SJSA1 (cell line): ENCODE measurements at regions not wholly inside any gene's neighbourhood (a gene's known extent, or its start where the extent isn't known, plus 50 kb on each side); places are given as distances from the start of the nearest gene placed in this dataset.
A peak's percentile ranks its signal among the peaks of the same experiment; 100 is the strongest.

Source experiments
- DNase-seq, 2 experiments: peaks; one replicate each; pipeline ENCODE4 v3.0.0-alpha.2; 2015 to 2020; ENCODE audit warnings: low spot score in 2 of 2, low read depth in 1 of 2
- H3K27ac ChIP-seq: fragments of 250-450 bp; sonication (Bioruptor Pico); 2 replicates; pipeline ENCODE4 v1.5.1; 2020; ENCODE audit warnings: mild to moderate bottlenecking, moderate library complexity
- H3K27me3 ChIP-seq: fragments of 250-450 bp; sonication (Bioruptor Pico); replicated peaks from 2 replicates; pipeline ENCODE4 v1.5.1; 2020; ENCODE audit warnings: mild to moderate bottlenecking, moderate library complexity
- H3K36me3 ChIP-seq: fragments of 250-450 bp; sonication (Bioruptor Pico); 2 replicates; pipeline ENCODE4 v1.5.1; 2020; ENCODE audit warnings: mild to moderate bottlenecking
- H3K4me1 ChIP-seq: fragments of 250-450 bp; sonication (Bioruptor Pico); replicated peaks from 2 replicates; pipeline ENCODE4 v1.6.1; 2021; ENCODE audit warnings: mild to moderate bottlenecking
- H3K4me3 ChIP-seq: fragments of 250-450 bp; sonication (Bioruptor Pico); 2 replicates; pipeline ENCODE4 v1.5.1; 2020; ENCODE audit warnings: mild to moderate bottlenecking
- H3K9me3 ChIP-seq: fragments of 250-450 bp; sonication (Bioruptor Pico); replicated peaks from 2 replicates; pipeline ENCODE4 v1.5.1; 2020; ENCODE audit warnings: mild to moderate bottlenecking

DNA sequence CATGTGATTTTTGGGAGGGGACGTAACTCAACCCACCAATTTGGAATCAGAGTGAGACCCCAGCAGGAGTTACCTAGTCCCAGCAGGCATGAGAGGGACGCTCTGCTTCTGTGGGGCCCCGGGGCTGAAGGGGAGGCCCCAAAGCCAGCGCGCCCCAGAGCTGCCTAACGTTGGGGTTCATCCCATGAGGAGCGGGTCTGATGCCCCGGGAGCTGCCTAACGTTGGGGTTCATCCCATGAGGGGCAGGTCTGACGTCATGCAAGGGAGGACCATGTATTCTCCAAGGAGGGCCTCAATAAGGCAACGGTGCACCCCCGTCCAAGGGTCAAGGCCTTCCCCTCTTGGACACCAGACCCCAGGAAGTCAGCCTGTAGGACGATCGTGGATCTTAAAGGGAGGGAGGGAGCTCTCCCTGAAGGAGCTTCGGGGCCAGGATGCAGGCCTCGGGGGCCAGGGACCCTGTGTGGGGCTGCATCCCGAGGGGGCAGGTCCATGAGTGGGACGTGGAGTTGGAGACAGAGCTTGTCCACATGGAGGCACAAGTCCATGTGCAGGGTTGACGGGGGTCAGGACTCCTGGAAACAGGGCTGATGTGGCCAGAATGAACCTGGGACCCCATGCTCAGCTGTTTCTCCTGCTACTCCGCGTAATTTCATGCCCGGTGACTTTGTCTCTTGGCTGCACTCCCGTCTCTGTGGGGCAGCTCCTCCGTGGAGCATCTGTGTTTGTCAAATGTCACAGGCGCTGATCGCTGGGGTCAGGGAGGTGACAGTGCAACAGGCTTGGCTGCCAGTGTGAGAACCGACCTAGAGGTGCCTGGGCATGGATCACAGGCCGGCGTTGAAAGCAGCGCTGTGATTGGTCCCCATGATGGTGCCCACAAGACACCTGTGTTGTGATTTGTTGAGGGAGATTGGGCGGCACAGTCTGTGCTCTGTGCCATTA lies 1029.1 kb downstream of the BRD1 start:
- Histone ChIP-seq H3K27ac (no peak overlapping the region), H3K36me3 (no peaks in the 10 kb centered on the region), H3K4me3 (no peak overlapping the region), H3K27me3 (no peaks in the 10 kb centered on the region), H3K4me1 (no peaks in the 10 kb centered on the region), H3K9me3 (peaks cover 8% of the 10 kb centered on the region; the same call in 1 of the 2 replicates)
- no peak for DNase-seq

DNA sequence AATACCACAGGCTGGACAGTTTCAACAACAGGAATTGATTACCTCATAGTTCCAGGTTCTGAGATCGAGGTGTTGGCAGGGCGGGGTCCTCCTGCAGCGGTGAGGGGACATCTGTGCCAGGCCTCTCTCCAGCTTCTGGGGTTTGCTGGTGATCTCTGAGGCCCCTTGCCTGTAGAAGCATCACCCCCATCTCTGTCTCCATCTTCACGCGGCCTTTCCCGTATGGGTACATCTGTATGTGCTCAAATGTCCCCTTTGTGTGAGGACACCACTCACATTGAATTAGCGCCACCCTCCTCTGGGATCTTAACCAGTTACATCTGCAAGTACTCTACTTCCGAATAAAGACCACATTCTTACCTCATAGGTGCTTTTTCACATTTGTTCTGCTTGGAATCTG lies 1029.9 kb downstream of the BRD1 start:
- DNase-seq: no peak
- Histone ChIP-seq H3K27me3 (no peaks in the 10 kb centered on the region), H3K9me3 (peaks cover 8% of the 10 kb centered on the region; the same call in 1 of the 2 replicates), H3K27ac (no peak overlapping the region), H3K4me1 (no peaks in the 10 kb centered on the region), H3K36me3 (no peaks in the 10 kb centered on the region), H3K4me3 (no peak overlapping the region)

DNA sequence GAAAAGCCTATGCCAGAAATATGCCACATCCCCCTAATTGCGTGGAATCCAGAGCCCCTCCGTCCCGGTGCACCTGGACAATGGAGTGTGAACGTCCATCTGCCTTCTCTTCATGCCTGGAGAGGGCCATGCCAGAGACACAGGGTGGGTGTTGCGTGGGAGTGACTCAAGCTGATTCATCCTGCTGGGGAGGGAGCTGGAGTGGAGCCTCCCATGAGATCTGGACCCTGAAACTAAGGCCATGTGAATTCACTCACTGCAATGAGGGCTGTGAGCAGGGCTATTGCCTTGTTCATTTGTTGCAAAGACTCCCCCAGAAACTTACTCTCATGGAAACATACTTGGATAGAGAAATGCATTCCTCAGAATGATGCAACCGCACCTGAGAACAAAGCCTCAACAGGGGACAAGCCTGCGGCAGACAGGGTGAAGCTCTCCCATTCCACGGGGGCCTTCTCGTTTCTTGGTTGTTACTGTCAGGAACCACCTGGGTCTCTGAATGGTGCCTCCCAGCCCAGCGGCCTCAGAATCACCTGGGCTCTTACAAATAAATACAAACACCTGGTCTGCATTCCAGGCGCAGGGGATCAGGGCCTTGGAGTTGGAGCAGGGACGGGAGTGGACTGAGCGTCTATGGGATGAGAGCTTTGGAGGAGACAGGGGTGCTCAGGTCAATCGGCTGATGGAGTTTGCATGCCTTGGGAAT lies 1031.2 kb downstream of the BRD1 start:
- Histone ChIP-seq H3K27ac (no peak overlapping the region), H3K9me3 (peaks cover 4% of the 10 kb centered on the region; the same call in 1 of the 2 replicates), H3K27me3 (no peaks in the 10 kb centered on the region), H3K36me3 (no peaks in the 10 kb centered on the region), H3K4me1 (no peaks in the 10 kb centered on the region), H3K4me3 (no peak overlapping the region)
- no peak for DNase-seq

DNA sequence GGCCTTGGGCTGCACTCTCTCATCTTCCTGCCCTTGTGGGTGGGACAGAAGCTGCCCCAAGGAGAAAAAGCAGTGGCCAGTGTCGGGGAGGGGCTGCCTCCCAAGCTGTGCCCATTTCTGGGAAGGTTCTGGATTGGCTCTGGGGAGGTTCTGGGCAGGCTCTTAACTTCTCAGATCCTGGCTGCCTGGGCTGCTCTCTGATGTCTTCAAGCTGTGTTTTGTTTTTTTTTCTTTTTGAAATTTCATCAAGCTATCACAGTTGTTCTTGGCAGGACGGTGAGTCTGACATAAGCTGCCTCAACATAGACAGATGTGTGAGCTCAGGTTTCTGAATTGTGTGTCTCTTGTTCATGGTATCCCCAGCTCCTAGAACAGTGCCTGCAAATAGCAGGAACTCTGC lies 1032.0 kb downstream of the BRD1 start:
- H3K4me1 ChIP-seq: no peaks in the 10 kb centered on the region
- H3K27me3 ChIP-seq: no peaks in the 10 kb centered on the region
- no peak for DNase-seq
- H3K4me3 ChIP-seq: no peak overlapping the region
- H3K9me3 ChIP-seq: peaks cover 4% of the 10 kb centered on the region; the same call in 1 of the 2 replicates
- no peaks in the 10 kb centered on the region for H3K36me3 ChIP-seq
- no peak overlapping the region for H3K27ac ChIP-seq

DNA sequence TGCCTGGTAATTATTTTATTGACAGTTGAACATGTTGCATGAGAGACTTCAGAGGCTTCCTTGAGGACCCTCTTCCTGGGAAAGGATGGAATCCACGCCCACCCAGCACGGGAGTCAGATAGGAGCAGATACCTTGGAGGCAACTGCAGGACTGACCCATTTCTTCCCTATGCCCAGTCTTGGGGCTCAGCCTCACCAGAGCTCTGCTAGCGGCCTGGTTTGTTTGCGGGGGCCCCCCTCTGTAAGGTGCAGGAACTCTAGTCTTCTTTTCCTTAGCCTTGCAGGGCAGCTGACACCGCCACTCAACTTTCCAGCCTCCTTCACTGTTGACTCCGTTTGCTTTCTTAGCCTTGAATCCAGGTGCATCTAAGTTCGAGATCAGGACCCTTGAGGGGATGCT lies 1032.8 kb downstream of the BRD1 start:
- H3K9me3 ChIP-seq: peaks cover 4% of the 10 kb centered on the region; the same call in 1 of the 2 replicates
- no peak for DNase-seq
- H3K27ac ChIP-seq: no peak overlapping the region
- no peak overlapping the region for H3K4me3 ChIP-seq
- H3K27me3 ChIP-seq: no peaks in the 10 kb centered on the region
- no peaks in the 10 kb centered on the region for H3K4me1 ChIP-seq
- no peaks in the 10 kb centered on the region for H3K36me3 ChIP-seq

DNA sequence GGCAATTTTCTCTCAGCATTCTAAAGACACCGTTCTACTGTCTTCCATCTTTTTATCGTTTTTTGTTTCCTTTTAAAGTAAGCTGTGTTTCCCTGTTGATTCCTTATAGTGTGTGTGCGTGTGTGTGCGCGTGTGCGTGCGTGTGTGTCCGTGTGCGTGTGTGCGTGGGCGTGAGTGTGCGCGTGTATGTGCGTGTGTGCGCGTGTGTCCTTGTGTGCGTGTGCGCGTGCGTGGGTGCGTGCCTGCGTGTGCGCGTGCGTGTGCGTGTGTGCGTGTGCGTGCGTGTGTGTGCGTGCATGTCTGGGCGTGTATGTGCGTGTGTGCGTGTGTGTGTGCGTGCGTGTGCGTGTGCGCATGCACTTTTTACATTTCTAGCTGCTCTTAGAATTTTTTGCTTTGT lies 1033.7 kb downstream of the BRD1 start:
- no peaks in the 10 kb centered on the region for H3K27me3 ChIP-seq

DNA sequence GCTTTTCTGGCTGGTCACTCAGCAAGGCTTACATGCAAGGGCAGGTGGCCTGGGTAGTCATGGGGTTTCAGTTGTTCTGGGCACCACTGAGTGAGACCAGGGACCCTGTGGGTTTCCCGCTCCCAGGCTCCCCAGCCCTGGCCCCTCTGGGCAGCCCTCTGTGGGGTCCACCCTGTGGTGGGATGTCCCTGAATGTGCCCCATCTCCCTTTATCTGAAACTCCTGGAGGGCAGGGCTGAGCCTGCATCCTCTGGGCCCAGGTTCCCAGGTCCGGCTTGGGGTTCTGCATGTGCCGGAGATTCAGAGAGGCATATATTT lies 1041.0 kb downstream of the BRD1 start:
- H3K4me3 ChIP-seq: no peak overlapping the region
- no peaks in the 10 kb centered on the region for H3K36me3 ChIP-seq
- DNase-seq: no peak
- H3K9me3 ChIP-seq: peaks cover 2% of the 10 kb centered on the region; the same call in 1 of the 2 replicates
- H3K27ac ChIP-seq: no peak overlapping the region
- H3K27me3 ChIP-seq: no peaks in the 10 kb centered on the region
- H3K4me1 ChIP-seq: no peaks in the 10 kb centered on the region

More for the DNA sequence above, 1033.7 kb downstream of the BRD1 start:
- DNase-seq: no peak
- H3K27ac ChIP-seq: no peak overlapping the region
- H3K4me3 ChIP-seq: no peak overlapping the region
- no peaks in the 10 kb centered on the region for H3K36me3 ChIP-seq
- no peaks in the 10 kb centered on the region for H3K4me1 ChIP-seq
- peaks cover 4% of the 10 kb centered on the region; the same call in 1 of the 2 replicates for H3K9me3 ChIP-seq

DNA sequence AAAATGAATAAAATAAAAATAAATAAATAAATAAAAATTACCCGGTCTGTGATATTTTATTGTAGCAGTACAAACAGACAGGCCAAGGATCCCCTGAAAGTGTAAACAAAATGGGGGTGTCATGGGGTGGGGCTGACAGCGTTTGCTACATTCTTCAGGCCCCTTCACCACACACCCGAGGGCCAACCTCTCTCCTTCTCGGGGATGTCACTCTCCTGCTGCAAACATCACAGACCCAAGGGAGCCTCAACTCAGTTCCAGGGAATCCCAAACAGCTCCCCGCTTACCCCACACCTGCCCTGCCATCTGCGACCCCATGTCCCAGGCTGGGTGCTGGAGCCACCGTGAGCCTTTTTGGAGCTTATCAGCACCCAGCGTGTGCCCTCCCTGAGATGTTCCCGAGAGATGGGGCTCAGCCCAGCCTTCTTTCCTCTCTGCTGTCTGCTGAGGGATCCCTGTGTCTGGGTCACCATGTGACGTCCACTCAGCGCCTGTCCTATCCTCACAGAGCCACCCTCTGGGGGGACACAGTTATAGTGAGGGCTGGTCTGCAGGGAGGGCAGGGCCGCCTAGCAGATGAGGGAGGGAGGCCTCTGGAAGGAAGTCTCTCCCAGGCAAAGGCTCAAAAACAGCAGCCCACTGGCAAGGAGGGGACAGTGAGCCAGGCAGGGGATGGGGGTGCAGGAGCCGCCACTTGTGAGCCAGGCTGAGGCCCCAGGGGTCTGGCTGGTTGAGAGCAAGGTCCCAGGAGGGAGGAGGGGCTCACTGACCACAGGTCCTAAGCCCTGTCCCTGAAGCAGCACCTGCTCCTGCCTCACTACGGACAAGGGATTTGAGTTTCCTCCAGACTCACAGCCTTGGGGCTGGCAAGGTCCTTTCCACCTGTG lies 1041.6 kb downstream of the BRD1 start:
- no peaks in the 10 kb centered on the region for H3K4me1 ChIP-seq
- DNase-seq: no peak
- no peaks in the 10 kb centered on the region for H3K27me3 ChIP-seq
- H3K9me3 ChIP-seq: peaks cover 4% of the 10 kb centered on the region; the same call in 1 of the 2 replicates
- H3K4me3 ChIP-seq: no peak overlapping the region
- no peak overlapping the region for H3K27ac ChIP-seq
- H3K36me3 ChIP-seq: no peaks in the 10 kb centered on the region

DNA sequence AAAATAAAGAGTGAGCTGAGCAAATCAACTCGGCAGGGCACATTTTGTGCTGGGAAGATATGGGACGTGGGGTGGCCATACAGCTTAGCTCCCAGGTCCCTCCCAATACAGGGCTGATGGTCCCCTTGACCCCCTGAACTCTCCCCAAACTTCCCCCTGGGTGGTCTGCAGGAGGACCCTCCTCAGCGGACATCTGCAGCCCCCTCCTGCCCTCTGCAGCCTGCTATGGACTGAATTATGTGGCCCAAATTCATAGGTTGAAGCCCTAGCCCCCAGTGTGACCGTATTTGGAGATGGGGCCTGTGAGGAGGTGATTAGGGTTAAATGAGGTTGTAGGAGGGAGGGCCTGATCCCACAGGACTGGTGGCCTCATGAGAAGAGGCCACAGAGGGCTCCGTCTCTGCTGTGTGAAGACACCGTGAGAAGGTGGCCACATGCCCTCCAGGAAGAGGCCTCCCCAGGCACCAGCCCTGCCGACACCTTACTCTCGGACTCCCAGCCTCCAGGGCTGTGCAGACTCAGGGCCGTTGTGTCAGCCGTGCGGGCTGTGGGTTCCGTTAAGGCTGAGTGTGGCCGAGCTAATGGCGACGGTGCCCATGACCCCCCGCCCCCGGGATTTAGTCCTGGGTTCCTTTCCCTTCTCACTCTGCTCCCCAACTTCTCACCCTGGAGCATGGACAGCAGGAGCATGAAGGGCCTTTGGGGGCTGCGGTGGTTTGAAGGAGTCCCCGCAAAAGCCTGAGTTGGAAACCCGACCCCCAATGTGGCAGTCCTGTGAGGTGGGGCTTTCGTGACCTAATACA lies 1042.8 kb downstream of the BRD1 start:
- Histone ChIP-seq H3K9me3 (peaks cover 9% of the 10 kb centered on the region; the same call in 1 of the 2 replicates), H3K36me3 (no peaks in the 10 kb centered on the region), H3K27ac (no peak overlapping the region), H3K4me3 (no peak overlapping the region), H3K27me3 (no peaks in the 10 kb centered on the region), H3K4me1 (no peaks in the 10 kb centered on the region)
- peak in 1 of 2 experiments; percentile 32 for DNase-seq

DNA sequence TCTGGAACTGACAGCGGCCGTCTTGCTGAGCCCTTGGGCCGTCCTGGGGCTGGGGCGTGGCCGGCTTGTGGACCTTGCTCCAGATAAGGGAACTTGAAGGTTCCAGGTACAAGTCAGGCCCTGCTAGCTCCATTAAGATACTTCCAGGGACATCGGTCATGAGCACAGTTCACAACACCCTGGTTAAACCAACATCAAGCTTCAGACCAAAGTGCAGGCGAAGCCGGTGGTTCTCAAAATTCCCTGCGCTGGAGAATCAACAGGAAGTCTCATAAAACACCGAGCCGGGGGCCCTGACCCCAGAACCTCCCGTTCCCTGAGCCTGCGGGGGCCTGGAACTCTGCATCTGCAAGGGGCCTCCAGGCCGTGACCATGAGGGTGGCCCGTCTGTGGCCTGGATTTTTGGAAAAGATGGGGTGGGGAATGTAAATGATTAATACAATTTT lies 1043.8 kb downstream of the BRD1 start:
- Histone ChIP-seq H3K4me3 (no peak overlapping the region), H3K36me3 (no peaks in the 10 kb centered on the region), H3K27ac (no peak overlapping the region), H3K27me3 (no peaks in the 10 kb centered on the region), H3K4me1 (no peaks in the 10 kb centered on the region), H3K9me3 (peaks cover 14% of the 10 kb centered on the region; the same call in 1 of the 2 replicates)
- DNase-seq: peak in 1 of 2 experiments; percentile 34

DNA sequence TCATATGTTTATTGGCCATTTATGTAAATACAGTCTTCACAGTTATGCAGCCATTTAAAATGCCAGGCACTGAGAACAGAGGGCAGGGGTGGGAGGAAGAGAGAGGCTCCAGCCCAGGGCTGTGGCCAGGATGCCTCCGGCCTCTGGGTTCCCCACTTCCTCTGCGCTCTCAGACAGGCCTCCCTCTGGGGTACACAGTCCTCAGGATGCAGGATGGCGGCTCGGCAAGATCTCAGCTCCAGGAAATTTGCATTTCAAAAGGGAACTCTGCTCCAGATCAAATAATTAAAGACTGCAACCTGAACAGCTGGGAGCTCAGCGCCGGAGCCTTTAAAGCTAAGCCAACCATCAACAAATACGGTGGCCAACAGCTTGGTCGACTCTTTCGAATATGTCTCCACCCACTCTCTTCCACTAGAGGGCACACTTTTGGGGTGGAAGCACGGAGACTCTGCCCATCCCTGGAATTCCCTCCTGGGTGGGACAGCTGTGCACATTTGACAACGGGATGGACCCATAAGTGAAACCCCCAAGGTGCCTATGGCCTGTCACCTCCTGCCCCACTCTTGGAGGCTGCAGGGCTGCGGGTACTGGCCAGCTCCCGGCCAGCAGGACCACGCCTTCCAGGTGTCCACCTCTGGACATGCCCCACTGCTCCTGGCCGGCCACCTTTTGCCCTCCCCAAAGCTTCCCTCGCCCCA lies 1044.7 kb downstream of the BRD1 start:
- DNase-seq: peak in 1 of 2 experiments; percentile 30
- peaks cover 18% of the 10 kb centered on the region for H3K9me3 ChIP-seq
- H3K27me3 ChIP-seq: no peaks in the 10 kb centered on the region
- H3K27ac ChIP-seq: no peak overlapping the region
- no peaks in the 10 kb centered on the region for H3K36me3 ChIP-seq
- H3K4me3 ChIP-seq: no peak overlapping the region
- no peaks in the 10 kb centered on the region for H3K4me1 ChIP-seq

DNA sequence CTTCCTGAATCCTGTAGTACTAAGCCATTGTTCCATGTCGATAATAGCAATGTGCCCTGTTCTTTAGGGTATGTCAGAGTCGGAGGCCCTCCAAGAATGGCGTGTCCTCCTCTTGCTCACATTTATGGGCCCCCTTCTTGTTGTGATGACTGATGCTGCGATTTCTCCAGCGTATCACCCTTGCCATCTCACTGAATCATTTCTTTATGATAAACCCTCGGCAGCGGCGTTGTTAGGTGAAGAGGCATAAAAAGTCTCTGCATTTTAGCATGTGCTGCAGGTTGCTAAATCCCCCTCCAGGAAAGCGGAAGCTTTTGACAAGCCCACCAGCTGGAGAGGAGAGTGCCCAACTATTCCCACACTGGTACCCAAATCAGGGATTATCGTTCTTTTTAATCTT lies 1045.3 kb downstream of the BRD1 start:
- peak in 1 of 2 experiments; percentile 25 for DNase-seq
- Histone ChIP-seq H3K9me3 (peaks cover 18% of the 10 kb centered on the region), H3K36me3 (no peaks in the 10 kb centered on the region), H3K27ac (no peak overlapping the region), H3K4me3 (no peak overlapping the region), H3K27me3 (no peaks in the 10 kb centered on the region), H3K4me1 (no peaks in the 10 kb centered on the region)
